Uterus (tissue), 3 donors: ENCODE measurements at regions not wholly inside any gene's neighbourhood (a gene's known extent, or its start where the extent isn't known, plus 50 kb on each side); places are given as distances from the start of the nearest gene placed in this dataset.

ENCODE experiments used
- DNase-seq, 2 donors: peaks; one replicate each; pipeline ENCODE4 v3.0.0-alpha.2; 2019 to 2020
- H3K27ac ChIP-seq, 2 donors: fragments of 200-600 bp; sonication (generic); 1 replicate in 1 of 2; 2 replicates in 1 of 2; pipeline ENCODE4 v1.5.1; 2016 to 2018
- H3K27me3 ChIP-seq, 2 donors: fragments of 200-600 bp; sonication (generic); one replicate each; pipeline ENCODE4 v1.5.1; 2018 to 2019; ENCODE audit warnings: control low read depth in 1 of 2
- H3K36me3 ChIP-seq, 2 donors: fragments of 200-600 bp; sonication (generic); one replicate each; pipeline ENCODE4 v1.5.1; 2019; ENCODE audit warnings: control low read depth in 1 of 2
- H3K4me1 ChIP-seq, 2 donors: fragments of 200-600 bp; sonication (generic); one replicate each; pipeline ENCODE4 v1.5.1; 2018 to 2019; ENCODE audit warnings: control low read depth in 1 of 2
- H3K4me3 ChIP-seq, 2 donors: fragments of 200-600 bp; sonication (generic); 1 replicate in 1 of 2; 2 replicates in 1 of 2; pipeline ENCODE4 v1.5.1; 2018 to 2019; ENCODE audit warnings: mild to moderate bottlenecking in 1 of 2
- H3K9me3 ChIP-seq, 2 donors: fragments of 200-600 bp; sonication (generic); one replicate each; pipeline ENCODE4 v1.5.1; 2019; ENCODE audit warnings: control low read depth in 1 of 2
- POLR2A ChIP-seq, 2 donors: fragments of 450-650 bp; IDR thresholded peaks; one replicate each; pipeline ENCODE4 v1.6.1; 2016; ENCODE audit warnings: antibody characterized with exemption in 2 of 2, mild to moderate bottlenecking in 1 of 2, moderate library complexity in 1 of 2
- intact Hi-C: fragments of 100-400 bp; cut with DNase I; formaldehyde crosslinking; loops from one replicate; pipeline ENCODE4 v1.15.1; 2023; ENCODE audit warnings: low total_unique reads
- TF ChIP-seq, protein P1 (sequence below), 4 experiments: fragments of 200-600 bp in 2 of 4; fragments of 450-650 bp in 2 of 4; sonication (generic) in 2 of 4; IDR thresholded peaks; one replicate each; pipeline ENCODE4 v1.5.1; 2016 to 2019; ENCODE audit warnings: antibody characterized with exemption in 4 of 4, mild to moderate bottlenecking in 2 of 4, moderate library complexity in 1 of 4
- donor health status: DM: yes; HTN: yes; CAD: no.

DNA sequence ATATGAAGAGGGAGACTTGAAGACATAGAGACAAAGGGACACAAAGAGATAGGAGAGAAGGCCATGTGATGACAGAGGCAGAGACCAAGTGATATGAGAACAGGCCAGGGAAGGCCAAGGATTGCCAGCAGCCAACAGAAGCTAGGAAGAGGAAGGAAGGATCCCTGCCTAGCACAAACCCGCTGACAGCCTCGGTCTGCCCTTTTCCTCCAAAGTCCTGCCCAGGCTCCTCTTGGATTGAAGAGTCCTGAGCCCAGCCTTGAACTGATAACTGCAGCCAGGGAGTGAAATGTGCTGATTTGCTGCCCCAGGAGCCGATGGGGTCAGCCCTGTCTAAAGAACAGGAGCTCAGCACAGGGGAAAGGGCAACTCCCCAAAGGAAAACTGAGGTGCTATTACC is 76.6 kb downstream of the MCFD2 start:
- Histone ChIP-seq H3K4me1 (no peaks in the 10 kb centered on the region), H3K36me3 (no peaks in the 10 kb centered on the region), H3K27ac (no peak overlapping the region), H3K4me3 (no peak overlapping the region), H3K9me3 (no peaks in the 10 kb centered on the region), H3K27me3 (no peaks in the 10 kb centered on the region)
- DNase-seq = no peak
- intact Hi-C loops = no loop called here
- TF ChIP-seq, protein P1, sequence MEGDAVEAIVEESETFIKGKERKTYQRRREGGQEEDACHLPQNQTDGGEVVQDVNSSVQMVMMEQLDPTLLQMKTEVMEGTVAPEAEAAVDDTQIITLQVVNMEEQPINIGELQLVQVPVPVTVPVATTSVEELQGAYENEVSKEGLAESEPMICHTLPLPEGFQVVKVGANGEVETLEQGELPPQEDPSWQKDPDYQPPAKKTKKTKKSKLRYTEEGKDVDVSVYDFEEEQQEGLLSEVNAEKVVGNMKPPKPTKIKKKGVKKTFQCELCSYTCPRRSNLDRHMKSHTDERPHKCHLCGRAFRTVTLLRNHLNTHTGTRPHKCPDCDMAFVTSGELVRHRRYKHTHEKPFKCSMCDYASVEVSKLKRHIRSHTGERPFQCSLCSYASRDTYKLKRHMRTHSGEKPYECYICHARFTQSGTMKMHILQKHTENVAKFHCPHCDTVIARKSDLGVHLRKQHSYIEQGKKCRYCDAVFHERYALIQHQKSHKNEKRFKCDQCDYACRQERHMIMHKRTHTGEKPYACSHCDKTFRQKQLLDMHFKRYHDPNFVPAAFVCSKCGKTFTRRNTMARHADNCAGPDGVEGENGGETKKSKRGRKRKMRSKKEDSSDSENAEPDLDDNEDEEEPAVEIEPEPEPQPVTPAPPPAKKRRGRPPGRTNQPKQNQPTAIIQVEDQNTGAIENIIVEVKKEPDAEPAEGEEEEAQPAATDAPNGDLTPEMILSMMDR (IDR thresholded peaks at IDR 0.05) = no peak
- TF ChIP-seq POLR2A (IDR thresholded peaks at IDR 0.05) = no peak

- Histone ChIP-seq H3K36me3 (no peaks in the 10 kb centered on the region), H3K4me3 (no peak overlapping the region), H3K27me3 (no peaks in the 10 kb centered on the region), H3K27ac (no peak overlapping the region), H3K4me1 (no peaks in the 10 kb centered on the region), H3K9me3 (no peaks in the 10 kb centered on the region)
- TF ChIP-seq, protein P1 (IDR thresholded peaks at IDR 0.05) = no peak
- TF ChIP-seq POLR2A (IDR thresholded peaks at IDR 0.05) = no peak
- DNase-seq = no peak
- intact Hi-C loops = no loop called here
These were observed 77.9 kb downstream of the MCFD2 start for GRCh38 chr2:46837704-46838103.

DNA sequence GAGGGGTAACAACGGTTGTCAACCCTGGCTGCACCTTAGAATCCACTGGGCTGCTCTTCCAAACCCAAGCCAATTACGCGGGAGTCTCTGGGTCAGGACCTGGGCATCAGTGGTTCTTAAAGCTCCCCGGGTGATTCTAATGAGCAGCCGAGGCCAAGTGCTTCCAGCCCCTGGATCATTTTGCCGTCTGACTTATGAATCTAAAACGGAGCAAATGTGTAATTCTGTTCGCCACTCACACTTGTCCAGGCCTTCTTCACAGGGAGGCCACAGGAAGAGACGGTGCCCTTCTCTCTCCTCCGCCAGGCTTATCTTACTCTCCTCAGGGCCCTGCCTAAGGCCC is 78.5 kb downstream of the MCFD2 start:
- intact Hi-C loops = no loop called here
- H3K4me1 ChIP-seq = no peaks in the 10 kb centered on the region
- H3K36me3 ChIP-seq = no peaks in the 10 kb centered on the region
- no peak for DNase-seq
- TF ChIP-seq, protein P1 (IDR thresholded peaks at IDR 0.05) = no peak
- no peak for TF ChIP-seq POLR2A (IDR thresholded peaks at IDR 0.05)
- H3K27ac ChIP-seq = peak overlapping the region in 1 of 2 donors; percentile 13
- H3K9me3 ChIP-seq = no peaks in the 10 kb centered on the region
- H3K4me3 ChIP-seq = no peak overlapping the region
- no peaks in the 10 kb centered on the region for H3K27me3 ChIP-seq

- Histone ChIP-seq H3K4me3 (no peak overlapping the region), H3K9me3 (no peaks in the 10 kb centered on the region), H3K36me3 (no peaks in the 10 kb centered on the region), H3K4me1 (no peaks in the 10 kb centered on the region), H3K27me3 (no peaks in the 10 kb centered on the region), H3K27ac (peak overlapping the region in 1 of 2 donors; percentile 13)
- DNase-seq = no peak
- TF ChIP-seq, protein P1 (IDR thresholded peaks at IDR 0.05) = no peak
- no peak for TF ChIP-seq POLR2A (IDR thresholded peaks at IDR 0.05)
- intact Hi-C loops = no loop called here
These were observed 79.1 kb downstream of the MCFD2 start for GRCh38 chr2:46836295-46837111.

DNA sequence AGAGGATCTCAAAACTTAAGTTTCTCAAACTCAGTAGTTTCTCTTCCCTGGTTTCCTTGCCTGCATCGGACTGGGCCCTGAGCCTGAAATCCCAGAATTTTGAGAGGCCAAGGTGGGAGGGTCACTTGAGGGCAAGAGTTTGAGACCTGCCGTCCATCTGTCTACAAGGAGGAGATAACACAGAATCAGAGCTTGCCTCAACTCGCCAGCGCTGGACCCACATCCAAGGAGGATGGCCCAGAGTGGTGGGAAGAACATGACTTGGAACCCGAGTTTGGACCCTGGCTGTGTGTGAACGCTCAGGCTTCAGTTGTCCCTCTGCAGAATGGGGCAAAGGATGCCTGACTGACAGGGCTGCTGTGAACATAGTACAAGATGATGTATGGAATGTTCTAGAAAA is 80.1 kb downstream of the MCFD2 start:
- Histone ChIP-seq H3K27ac (no peak overlapping the region), H3K4me1 (no peaks in the 10 kb centered on the region), H3K36me3 (no peaks in the 10 kb centered on the region), H3K4me3 (no peak overlapping the region), H3K27me3 (no peaks in the 10 kb centered on the region), H3K9me3 (no peaks in the 10 kb centered on the region)
- intact Hi-C loops = no loop called here
- DNase-seq = no peak
- TF ChIP-seq, protein P1 (IDR thresholded peaks at IDR 0.05) = no peak
- TF ChIP-seq POLR2A (IDR thresholded peaks at IDR 0.05) = no peak
